HG02970 (cell line): ENCODE measurements at regions not wholly inside any gene's neighbourhood (a gene's known extent, or its start where the extent isn't known, plus 50 kb on each side); places are given as distances from the start of the nearest gene placed in this dataset.

ENCODE experiments used
- ATAC-seq: cut with Tn5 transposase; IDR thresholded peaks from one replicate; pipeline ENCODE4 v1.9.1; 2021; ENCODE audit warnings: mild to moderate bottlenecking, moderate library complexity, moderate number of reproducible peaks; ENCODE audit not compliant: unreplicated experiment, low FRiP score

- no peak for ATAC-seq
These were observed 165.6 kb downstream of the AREG start for GRCh38 chr4:74610491-74610890.

DNA sequence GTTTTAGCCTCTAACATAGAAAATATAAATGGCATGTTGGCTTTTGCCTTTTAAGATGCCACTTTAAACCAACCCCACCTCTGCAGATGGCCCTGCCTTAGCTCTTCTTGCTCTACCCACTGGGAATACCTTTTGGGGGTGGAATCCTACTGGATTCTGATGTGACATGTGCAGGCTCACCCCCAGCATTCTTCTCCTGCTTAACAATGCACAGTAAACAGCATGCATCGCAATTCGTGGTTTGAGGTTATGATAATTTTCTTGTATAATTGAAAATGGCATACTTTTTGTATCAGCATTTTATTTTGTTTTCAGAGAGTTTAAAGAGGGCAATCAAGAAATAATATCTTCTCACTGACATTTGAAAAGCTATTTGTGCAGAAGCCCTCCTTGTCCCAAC is 167.9 kb downstream of the AREG start:
- no peak for ATAC-seq

GRCh38 chr4:74613266-74613665 is 168.3 kb downstream of the AREG start:
- ATAC-seq = no peak

- ATAC-seq = no peak
These were observed 170.5 kb downstream of the AREG start for GRCh38 chr4:74615411-74615810.

- no peak for ATAC-seq
These were observed 173.2 kb downstream of the AREG start for GRCh38 chr4:74618166-74618565.

DNA sequence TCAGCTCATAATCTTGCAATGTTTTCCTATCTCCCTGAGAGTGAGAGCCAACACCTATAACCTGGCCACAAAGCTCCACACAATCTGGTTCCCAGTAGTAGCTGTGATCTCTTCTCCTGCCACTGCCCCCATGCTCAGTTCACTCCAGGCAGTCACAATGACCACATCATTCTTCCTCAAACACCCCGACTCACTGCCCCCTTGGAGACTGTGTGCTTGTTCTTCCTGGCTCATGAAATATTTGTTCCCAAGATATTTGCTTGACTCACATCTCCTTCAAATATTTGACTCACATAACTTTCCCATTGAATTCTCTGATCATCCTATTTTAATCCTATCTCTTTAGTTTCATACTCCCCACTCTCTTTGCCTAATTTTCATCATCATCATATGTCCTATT is 173.7 kb downstream of the AREG start:
- no peak for ATAC-seq

DNA sequence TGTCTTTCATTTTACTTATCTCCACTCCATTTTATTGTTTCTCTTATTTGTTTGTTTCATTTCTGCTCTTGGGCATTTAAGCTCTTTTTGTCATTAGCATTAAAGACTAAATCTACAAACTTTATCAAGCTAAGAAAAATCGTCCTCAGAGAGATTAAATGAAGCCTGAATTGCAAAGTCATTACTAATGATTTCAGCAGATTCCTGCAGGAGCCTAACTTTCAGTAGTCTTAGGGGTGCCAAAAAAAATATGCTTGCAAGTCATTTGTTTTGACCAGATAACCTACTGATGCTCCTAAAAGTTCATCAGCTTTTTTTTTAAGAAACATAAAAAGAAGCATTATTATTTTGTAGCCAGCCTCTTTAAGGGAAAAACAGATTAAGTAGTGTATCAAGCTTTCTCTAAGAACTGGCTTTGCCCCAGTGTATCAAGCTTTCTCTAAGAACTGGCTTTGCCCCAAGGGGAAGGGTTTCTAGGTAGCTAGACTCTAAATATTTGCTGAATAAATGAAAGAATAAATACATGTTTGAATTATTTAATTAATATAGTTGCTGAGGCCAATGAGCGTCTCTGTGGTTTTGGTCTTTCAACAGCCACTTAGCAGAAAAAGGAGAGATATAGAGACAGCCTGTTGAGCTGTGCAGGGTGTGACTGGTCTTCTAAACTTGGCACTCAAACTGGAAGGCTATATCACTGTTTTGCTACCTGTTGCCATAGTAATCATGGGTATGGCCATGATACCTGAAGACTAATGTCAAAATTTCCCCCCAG is 174.2 kb downstream of the BTC start:
- no peak for ATAC-seq

DNA sequence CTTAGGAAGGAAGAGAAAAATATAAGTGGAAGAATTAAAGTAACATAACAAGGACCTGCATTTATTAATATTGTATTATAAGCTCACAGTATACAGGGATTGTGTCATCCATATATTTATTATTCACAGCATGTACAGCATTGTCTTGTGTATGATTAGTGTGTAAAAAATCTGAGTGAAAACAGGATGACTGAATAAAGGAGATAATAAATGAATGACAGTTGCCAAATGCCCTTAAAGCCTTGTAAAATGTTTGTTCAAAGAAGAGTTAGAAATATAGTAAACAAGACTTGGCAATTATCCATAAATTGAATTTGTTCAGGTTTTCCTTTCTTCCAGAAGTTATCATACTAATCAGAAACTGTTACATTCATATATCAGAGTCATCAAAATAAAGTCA is 172.7 kb downstream of the BTC start:
- ATAC-seq = no peak

GRCh38 chr4:74623041-74623440 is 171.3 kb downstream of the BTC start:
- ATAC-seq = peak; percentile 75

DNA sequence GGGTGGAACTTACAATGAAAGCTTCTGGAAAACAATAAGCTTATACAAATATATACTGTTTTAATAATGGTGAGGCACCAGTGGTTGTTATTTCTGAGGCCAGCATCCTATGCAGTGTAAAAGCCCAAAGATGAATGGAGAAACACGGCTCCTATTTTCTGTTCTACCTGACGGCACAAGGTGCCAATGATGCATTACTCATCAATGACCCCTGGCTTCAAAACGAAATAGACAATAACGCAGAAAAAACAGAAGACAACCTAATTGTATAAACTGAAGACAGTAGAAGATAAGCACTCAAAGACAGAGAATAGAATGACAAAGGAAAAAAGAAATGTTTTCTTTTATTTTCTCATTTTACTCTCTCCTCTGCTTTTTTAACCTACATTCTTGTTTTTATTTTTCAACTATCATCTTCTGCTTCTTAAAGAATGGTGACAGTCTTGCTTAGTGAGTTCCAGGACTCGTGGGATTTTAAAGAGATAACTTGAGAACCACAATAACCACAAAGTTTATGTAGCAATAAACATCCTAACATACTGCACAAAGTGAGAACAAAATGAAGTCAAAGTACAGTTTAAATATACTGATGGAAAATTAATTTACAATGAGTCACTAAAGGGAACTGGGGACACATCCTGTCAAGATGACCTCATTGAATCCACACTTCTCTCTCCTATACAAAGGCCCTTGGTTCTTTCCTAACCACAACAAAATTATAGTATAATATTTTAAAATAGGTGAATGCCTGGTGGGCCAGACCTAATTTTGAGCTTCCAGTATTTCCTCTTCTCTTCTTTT is 169.8 kb downstream of the BTC start:
- no peak for ATAC-seq

- ATAC-seq = no peak
These were observed 168.3 kb downstream of the BTC start for GRCh38 chr4:74625981-74626380.

- no peak for ATAC-seq
These were observed 167.2 kb downstream of the BTC start for GRCh38 chr4:74627093-74627492.

DNA sequence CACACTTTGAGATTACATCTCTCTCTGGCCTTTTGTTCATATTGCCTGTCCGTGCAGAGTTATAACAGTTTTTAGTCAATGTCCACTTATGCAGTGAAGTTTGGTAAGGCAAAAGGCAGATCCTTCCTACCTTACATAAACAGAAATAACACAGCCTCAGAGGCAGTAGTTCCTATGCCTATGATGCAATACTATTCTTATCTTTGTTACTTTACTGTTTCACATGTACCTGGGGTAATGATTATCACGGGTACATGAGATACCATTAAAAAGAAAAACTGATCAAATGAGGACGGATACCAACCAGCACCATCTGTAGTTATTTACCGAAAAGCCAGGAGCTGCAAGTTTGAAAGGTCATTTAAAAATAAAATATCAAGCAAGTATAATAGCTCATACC is 166.8 kb downstream of the BTC start:
- no peak for ATAC-seq

GRCh38 chr4:74628852-74629620 is 165.3 kb downstream of the BTC start:
- ATAC-seq = no peak

GRCh38 chr4:74630551-74630950 is 163.8 kb downstream of the BTC start:
- no peak for ATAC-seq

- ATAC-seq = no peak
These were observed 163.0 kb downstream of the BTC start for GRCh38 chr4:74631338-74631737.

DNA sequence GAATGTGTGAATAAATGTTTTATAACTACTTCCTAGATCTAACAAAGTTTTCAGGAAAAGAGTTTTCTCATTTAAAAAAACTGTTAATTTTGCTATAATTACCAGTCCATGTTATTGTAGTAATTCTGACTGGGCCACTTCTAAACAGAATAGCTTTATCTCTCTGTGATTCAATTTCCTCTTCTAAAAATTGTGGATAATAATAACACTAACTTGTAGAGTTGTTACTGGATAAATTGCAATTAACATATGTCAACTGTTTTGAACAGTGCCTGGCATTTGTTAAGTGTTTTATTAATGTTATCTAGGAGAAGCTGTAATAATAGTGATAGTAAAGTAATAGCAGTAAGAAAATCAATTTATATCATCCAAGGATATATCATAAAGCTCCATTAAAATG is 162.3 kb downstream of the BTC start:
- ATAC-seq = no peak

- ATAC-seq = no peak
These were observed 161.7 kb downstream of the BTC start for GRCh38 chr4:74632634-74633033.

- ATAC-seq = no peak
These were observed 159.2 kb downstream of the BTC start for GRCh38 chr4:74635074-74635473.

DNA sequence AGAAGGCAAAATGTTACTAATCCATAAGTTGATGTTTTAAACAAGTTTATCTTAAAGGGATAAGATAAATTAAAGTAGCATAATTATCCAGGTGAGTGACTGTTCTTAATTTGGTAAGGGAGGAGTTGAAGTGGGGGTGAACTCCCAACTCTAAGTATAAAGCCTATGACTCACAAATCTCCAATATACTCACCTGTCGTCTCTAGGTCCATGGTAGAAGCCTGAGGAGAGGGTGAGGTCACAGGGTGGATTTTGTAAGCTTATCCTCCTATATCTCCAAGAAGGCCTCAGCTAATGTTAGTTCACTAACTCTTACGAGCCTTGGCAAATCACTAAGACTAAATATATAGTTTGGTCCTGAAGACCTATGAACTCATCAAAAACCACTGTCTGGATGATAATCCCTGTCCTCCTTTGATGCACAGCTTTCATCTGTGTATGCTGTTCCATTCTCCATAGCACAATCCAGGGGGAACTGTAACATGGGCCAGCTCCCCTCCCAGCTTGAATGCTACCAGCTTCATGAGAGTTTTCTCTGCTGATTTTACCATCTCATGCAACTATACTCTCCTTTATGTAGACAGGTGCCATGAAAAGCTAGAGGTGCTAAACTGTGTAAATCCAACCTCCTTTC is 158.7 kb downstream of the BTC start:
- no peak for ATAC-seq

GRCh38 chr4:74638001-74638400 is 156.3 kb downstream of the BTC start:
- ATAC-seq = no peak
